ENCODE measurements at regions not wholly inside any gene's neighbourhood (a gene's known extent, or its start where the extent isn't known, plus 50 kb on each side); places are given as distances from the start of the nearest gene placed in this dataset.
"Not testable (repeated sequence)": the region's sequence is repeated elsewhere in the genome, so short reads cannot be mapped to it uniquely, and the experiment has no call there.

- no peak for DNase-seq
Measured at GRCh38 chr7:88610942-88611341, 148.6 kb upstream of the ZNF804B start.

DNA sequence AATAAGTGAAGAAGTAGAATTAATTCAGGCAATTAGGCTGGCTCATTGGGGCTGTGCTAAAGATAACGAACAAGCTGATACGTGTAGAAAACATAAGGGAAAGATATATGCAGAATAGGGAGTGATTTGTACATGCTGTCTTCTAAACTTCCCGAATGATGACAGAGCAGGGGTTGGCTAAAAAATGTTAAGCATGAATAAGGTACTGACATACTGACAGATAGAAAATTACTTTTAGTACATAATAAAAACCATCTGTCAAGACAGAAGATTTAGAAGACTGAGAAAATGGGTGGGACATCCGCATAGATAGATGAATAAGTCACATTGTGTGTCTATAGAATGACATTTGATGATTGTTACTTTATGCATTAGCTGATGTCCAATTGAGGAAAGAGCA is 158.8 kb upstream of the ZNF804B start:
- DNase-seq = no peak

GRCh38 chr7:88599528-88599927 is 160.0 kb upstream of the ZNF804B start:
- no peak for DNase-seq

DNA sequence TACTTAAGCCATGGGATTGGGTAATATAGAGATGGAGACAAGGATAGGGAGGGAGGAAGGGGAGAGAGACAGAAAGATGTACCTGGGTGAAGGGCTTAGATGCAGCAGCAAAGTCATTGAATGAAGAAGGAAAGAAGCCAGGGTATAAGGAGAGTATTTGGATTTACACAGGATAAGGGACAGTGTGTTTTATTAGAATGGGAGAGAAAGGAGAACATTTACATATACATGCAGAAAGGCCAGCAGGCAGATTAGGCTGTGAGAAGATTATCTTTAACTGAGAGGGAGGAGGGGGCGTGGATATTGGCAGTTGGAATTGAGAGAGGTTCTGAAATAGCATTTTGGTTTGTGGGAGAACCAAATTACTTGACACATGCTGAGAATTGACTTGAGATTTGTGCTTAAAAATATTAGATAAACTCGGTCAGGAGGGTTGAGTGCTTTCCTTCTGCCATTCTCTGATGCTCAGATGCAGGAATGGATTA is 161.5 kb upstream of the ZNF804B start:
- DNase-seq = no peak

DNA sequence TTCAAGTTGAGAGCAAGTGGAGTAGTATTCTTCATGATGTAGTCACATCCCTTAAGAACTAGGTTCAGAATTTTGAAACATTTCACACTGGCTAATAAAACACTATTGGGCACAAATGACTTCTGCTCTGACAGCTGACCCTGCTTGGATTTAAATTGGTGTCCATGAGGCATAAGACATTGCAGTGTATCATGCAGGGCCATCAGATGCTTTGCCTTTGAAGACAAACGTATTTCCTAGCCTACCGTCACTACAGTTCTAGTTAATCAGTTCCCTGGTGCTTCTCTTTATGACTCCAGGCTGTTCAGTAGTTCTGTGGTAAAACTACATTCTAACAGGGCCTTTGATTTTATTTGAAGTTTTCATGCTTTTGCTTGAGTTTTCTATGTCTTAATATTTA is 168.5 kb upstream of the ZNF804B start:
- DNase-seq = no peak

- DNase-seq = no peak
Measured at GRCh38 chr7:88589927-88590326, 169.6 kb upstream of the ZNF804B start.

GRCh38 chr7:88586890-88587289 is 172.6 kb upstream of the ZNF804B start:
- DNase-seq = no peak

- no peak for DNase-seq
Measured at GRCh38 chr7:88586219-88586618, 173.3 kb upstream of the ZNF804B start.

GRCh38 chr7:88576720-88577119 is 182.8 kb upstream of the ZNF804B start:
- DNase-seq = no peak

DNA sequence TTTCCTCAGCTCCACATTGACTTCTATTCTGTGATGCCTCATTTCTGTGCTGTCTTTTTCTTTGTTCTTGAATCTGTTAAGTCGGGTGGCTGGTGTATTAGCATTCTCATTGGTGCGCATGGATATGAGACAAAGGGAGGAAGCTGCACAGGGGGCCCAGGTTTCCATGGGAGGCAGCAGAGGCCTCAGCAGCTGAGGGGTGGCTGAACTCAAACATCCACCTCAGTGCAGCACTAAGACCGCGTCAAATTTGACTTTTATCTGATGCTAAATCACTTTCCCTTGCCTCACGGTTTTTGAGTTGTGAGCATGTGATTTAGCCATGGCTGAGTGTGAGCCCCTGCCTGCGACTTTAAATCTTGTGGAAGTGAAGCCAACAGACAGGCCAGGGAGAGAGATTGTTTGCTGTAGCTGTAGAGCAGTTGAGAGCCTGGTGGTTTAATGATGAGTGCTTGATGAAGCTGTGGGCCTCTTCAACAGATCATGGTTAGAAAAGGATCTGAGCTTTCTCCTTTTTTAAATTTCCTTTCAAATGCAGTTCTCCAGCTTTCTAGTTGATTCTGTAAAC is 193.3 kb upstream of the ZNF804B start:
- no peak for DNase-seq

GRCh38 chr7:88565401-88565800 is 194.1 kb upstream of the ZNF804B start:
- no peak for DNase-seq

- DNase-seq = not testable (repeated sequence)
Measured at GRCh38 chr7:88556441-88556840, 203.1 kb upstream of the ZNF804B start.

DNA sequence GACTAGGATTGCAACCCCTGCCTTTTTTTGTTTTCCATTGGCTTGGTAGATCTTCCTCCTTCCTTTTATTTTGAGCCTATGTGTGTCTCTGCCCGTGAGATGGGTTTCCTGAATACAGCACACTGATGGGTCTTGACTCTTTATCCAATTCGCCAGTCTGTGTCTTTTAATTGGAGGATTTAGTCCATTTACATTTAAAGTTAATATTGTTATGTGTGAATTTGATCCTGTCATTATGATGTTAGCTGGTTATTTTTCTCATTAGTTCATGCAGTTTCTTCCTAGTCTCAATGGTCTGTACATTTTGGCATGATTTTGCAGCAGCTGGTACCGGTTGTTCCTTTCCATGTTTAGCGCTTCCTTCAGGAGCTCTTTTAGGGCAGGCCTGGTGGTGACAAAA is 204.7 kb upstream of the ZNF804B start:
- DNase-seq = not testable (repeated sequence)

DNA sequence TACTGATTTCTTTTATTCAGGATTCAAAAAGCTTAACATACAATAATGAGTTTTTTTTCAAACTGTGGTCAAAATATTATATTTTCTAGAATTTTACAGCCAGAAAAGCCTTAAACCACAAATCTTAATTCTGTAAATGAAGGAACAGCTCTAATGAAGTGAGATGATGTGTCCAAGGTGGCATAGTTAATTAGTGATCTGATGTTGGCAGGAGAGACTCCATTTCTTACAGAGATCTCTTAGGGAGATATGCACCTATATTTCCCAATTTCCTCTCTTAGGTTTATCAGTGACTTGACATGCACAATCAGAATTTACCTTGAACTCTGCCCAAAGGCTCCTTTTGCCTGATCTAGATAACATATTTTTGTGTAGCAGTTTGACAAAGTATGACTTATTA is 211.1 kb upstream of the ZNF804B start:
- DNase-seq = no peak

DNA sequence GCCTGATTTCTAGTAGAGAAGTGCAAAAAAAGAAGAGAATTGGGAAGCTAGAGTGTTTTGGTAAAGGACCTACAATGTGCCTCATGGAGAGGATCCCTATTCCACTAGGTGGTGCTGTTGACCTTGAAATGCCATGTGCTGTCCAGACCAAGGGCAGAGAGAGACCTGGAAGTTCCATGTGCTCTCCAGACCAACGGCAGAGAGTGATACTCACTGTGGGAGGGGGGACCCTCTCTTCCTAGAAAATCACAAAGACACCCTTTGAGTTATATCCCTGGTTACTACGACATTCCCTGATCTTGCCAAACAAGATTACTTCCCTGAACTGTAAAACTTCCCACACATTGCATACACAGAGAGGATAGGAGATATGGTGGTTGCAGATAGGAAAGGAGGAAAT is 212.7 kb upstream of the ZNF804B start:
- peak; percentile 18 for DNase-seq

GRCh38 chr7:88545663-88546062 is 213.8 kb upstream of the ZNF804B start:
- no peak for DNase-seq

- no peak for DNase-seq
Measured at GRCh38 chr7:88540012-88540411, 219.5 kb upstream of the ZNF804B start.

DNA sequence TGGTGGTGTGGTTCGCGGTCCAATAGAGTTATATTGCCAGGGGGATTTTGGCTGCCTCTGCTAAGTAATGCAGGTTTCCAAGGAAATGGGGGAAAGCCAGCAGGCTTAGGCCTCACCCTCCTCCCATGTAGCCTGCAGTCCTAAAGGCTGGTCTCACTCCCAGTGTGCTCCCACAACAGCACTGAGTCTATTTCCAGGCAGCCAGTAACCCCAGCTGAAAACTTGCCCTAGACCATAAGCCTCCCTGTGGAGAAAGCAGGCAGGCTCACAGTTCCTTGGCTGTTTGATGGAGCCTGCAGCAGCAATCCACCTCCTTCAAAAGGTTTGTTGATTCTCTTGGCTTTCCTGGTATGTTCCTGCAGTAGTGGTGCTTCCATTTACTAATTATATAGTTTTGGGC is 220.0 kb upstream of the ZNF804B start:
- no peak for DNase-seq

DNA sequence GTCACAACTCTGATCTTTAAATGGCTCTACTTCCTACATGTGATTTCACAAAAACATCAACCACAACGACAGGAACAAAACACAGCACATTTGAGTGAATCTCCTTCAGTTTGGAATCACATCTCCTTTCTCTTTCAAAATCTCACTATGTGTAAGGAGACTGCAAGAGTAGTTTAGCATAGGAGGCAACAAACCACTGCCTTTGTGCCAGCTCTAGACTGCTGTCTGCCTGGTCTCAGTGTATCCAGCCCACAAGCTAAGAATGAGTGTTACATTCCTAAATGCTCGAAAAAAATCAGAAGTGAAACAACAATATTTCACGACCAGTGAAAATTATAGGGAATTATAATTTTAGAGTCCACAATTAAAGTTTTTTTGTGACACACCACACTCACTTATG is 217.0 kb upstream of the STEAP4 start:
- no peak for DNase-seq

GRCh38 chr7:88522771-88523293 is 216.1 kb upstream of the STEAP4 start:
- no peak for DNase-seq

- no peak for DNase-seq
Measured at GRCh38 chr7:88516429-88516828, 209.7 kb upstream of the STEAP4 start.

DNA sequence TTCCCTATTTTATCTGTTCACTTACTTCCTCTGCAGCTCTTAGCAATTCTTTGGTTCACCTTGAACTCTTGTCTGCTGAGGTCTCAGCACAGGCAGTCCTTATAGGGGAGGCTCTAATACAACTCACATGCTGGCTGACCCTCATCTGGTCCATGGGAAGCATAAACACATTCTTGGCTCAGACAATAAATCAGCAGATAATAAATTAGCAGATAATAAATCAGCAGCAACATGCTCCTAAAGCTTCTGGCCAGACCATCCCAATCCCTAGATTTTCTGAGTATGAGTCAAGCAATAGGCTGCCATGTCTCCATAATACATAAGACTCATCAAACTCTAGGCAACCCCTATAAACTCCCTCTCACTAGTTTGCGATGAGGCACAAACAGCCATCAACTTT is 208.6 kb upstream of the STEAP4 start:
- DNase-seq = no peak

- DNase-seq = no peak
Measured at GRCh38 chr7:88509341-88509740, 202.6 kb upstream of the STEAP4 start.

- DNase-seq = no peak
Measured at GRCh38 chr7:88500131-88500530, 193.4 kb upstream of the STEAP4 start.

All from NCI-H1092 treated with DMSO at 0.1 percent for 48 hours (cell line).